H1 (cell line): ENCODE measurements at regions not wholly inside any gene's neighbourhood (a gene's known extent, or its start where the extent isn't known, plus 50 kb on each side); places are given as distances from the start of the nearest gene placed in this dataset.

Experiments used
- CTCF ChIA-PET: fragments of 300-600 bp; sonication (Branson Sonifier 250); formaldehyde crosslinking; loops from one replicate; lab custom pipeline; 2021; ENCODE audit not compliant: partially characterized antibody; lab: Charles Lee
- POLR2A ChIA-PET: fragments of 300-600 bp; sonication (Branson Sonifier 250); formaldehyde crosslinking; loops from one replicate; lab custom pipeline; 2021; ENCODE audit warnings: inconsistent platforms; ENCODE audit not compliant: partially characterized antibody; lab: Charles Lee
- DNase-seq, 2 experiments: peaks; one replicate each; pipeline versions ENCODE4 v3.0.0 to v3.0.0-alpha.2; 2010 to 2022; ENCODE audit warnings: low spot score in 2 of 2, low read depth in 1 of 2, mixed read lengths in 1 of 2
- FAIRE-seq: peaks from 2 replicates; lab custom pipeline; 2011; peaks lifted over from hg19 to GRCh38; lab: Jason Lieb, UNC
- H2AFZ ChIP-seq: 2 replicates; pipeline ENCODE4 v1.8.1; 2012; ENCODE audit warnings: low read length, inconsistent platforms
- H2AK5ac ChIP-seq: 2 replicates; pipeline ENCODE4 v1.6.1; 2013; ENCODE audit warnings: low read depth, low read length
- H2BK120ac ChIP-seq: replicated peaks from 2 replicates; pipeline ENCODE3; 2013; ENCODE audit warnings: low read depth, low read length, inconsistent platforms
- H2BK12ac ChIP-seq: 2 replicates; pipeline ENCODE4 v1.6.1; 2013; ENCODE audit warnings: low read depth, low read length
- H2BK15ac ChIP-seq: 2 replicates; pipeline ENCODE4 v1.6.1; 2013; ENCODE audit warnings: low read length
- H2BK20ac ChIP-seq: 2 replicates; pipeline ENCODE4 v1.6.1; 2013; ENCODE audit warnings: low read length
- H2BK5ac ChIP-seq: 2 replicates; pipeline ENCODE4 v1.6.1; 2013; ENCODE audit warnings: low read depth, low read length
- H3K14ac ChIP-seq: 2 replicates; pipeline ENCODE4 v1.6.1; 2013; ENCODE audit warnings: inconsistent platforms; ENCODE audit not compliant: insufficient read length
- H3K18ac ChIP-seq: 2 replicates; pipeline ENCODE4 v1.6.1; 2013; ENCODE audit warnings: low read length; ENCODE audit errors: extremely low read depth
- H3K23ac ChIP-seq: 2 replicates; pipeline ENCODE4 v1.6.1; 2013; ENCODE audit warnings: inconsistent platforms; ENCODE audit not compliant: insufficient read length
- H3K23me2 ChIP-seq: 2 replicates; pipeline ENCODE4 v1.6.1; 2013; ENCODE audit warnings: low read depth, low read length
- H3K27ac ChIP-seq: 2 replicates; pipeline ENCODE4 v1.6.1; 2011; ENCODE audit warnings: low read depth, low read length, inconsistent platforms
- H3K27me3 ChIP-seq, 4 experiments: replicated peaks in 1 of 4; 1 replicate in 1 of 4; 2 replicates in 3 of 4; pipeline versions ENCODE4 v1.6.1 to v1.8.1; 2011 to 2013; ENCODE audit warnings: low read length in 3 of 4, mild to moderate bottlenecking in 3 of 4, inconsistent platforms in 2 of 4, mixed read lengths in 2 of 4, moderate library complexity in 1 of 4; ENCODE audit not compliant: control insufficient read depth in 3 of 4, insufficient read depth in 3 of 4; ENCODE audit errors: extremely low read depth in 1 of 4
- H3K36me3 ChIP-seq, 4 experiments: 2 replicates each; pipeline versions ENCODE4 v1.6.1 to v1.8.1; 2011 to 2013; ENCODE audit warnings: mild to moderate bottlenecking in 4 of 4, low read length in 3 of 4, moderate library complexity in 2 of 4, control low read depth in 1 of 4, inconsistent platforms in 1 of 4; ENCODE audit not compliant: insufficient read depth in 4 of 4, control insufficient read depth in 2 of 4
- H3K4ac ChIP-seq: replicated peaks from 2 replicates; pipeline ENCODE3; 2013; ENCODE audit warnings: low read length, low read depth, mixed read lengths, inconsistent platforms; ENCODE audit not compliant: insufficient read length
- H3K4me1 ChIP-seq, 4 experiments: replicated peaks in 1 of 4; 1 replicate in 1 of 4; 2 replicates in 3 of 4; pipeline versions ENCODE4 v1.6.1 to v1.8.1; 2011 to 2013; ENCODE audit warnings: low read length in 3 of 4, inconsistent platforms in 2 of 4, mixed read lengths in 1 of 4; ENCODE audit not compliant: insufficient read depth in 4 of 4, control insufficient read depth in 3 of 4
- H3K4me2 ChIP-seq, 2 experiments: 2 replicates each; pipeline versions ENCODE4 v1.6.1 to v1.8.1; 2011 to 2013; ENCODE audit warnings: low read depth in 2 of 2, low read length in 2 of 2, control low read depth in 1 of 2, inconsistent platforms in 1 of 2, mild to moderate bottlenecking in 1 of 2; ENCODE audit not compliant: insufficient read depth in 1 of 2
- H3K4me3 ChIP-seq, 4 experiments: fragments of 200-600, 300-600 bp in 1 of 4; sonication (generic), shearing (Covaris generic), sonication (Bioruptor Twin) in 1 of 4; 2 replicates each; pipeline versions ENCODE4 v1.5.1 to v1.8.1; 2011 to 2016; ENCODE audit warnings: low read length in 4 of 4, low read depth in 3 of 4, control low read depth in 2 of 4, inconsistent platforms in 2 of 4, mild to moderate bottlenecking in 2 of 4, mixed read lengths in 1 of 4, moderate library complexity in 1 of 4; ENCODE audit not compliant: insufficient read depth in 2 of 4; ENCODE audit errors: extremely low read depth in 1 of 4
- H3K56ac ChIP-seq: replicated peaks from 2 replicates; pipeline ENCODE3; 2013; ENCODE audit warnings: low read depth, mild to moderate bottlenecking, mixed read lengths, low read length, inconsistent platforms; ENCODE audit not compliant: insufficient read length
- H3K79me1 ChIP-seq: 2 replicates; pipeline ENCODE4 v1.6.1; 2013; ENCODE audit warnings: low read depth, low read length, control low read depth
- H3K79me2 ChIP-seq, 2 experiments: 2 replicates each; pipeline versions ENCODE4 v1.6.1 to v1.8.1; 2012 to 2013; ENCODE audit warnings: low read length in 2 of 2, mild to moderate bottlenecking in 2 of 2, inconsistent platforms in 1 of 2; ENCODE audit not compliant: insufficient read depth in 2 of 2, control insufficient read depth in 1 of 2
- H3K9ac ChIP-seq, 4 experiments: replicated peaks in 1 of 4; 1 replicate in 1 of 4; 2 replicates in 3 of 4; pipeline versions ENCODE4 v1.6.1 to v1.8.1; 2011 to 2013; ENCODE audit warnings: low read depth in 3 of 4, low read length in 3 of 4, control low read depth in 2 of 4, mild to moderate bottlenecking in 2 of 4, moderate library complexity in 2 of 4, inconsistent platforms in 1 of 4; ENCODE audit errors: extremely low read depth in 1 of 4
- H3K9me3 ChIP-seq, 2 experiments: 2 replicates each; pipeline versions ENCODE4 v1.6.1 to v1.8.1; 2012 to 2013; ENCODE audit warnings: mild to moderate bottlenecking in 2 of 2, moderate library complexity in 2 of 2, control low read depth in 1 of 2, inconsistent platforms in 1 of 2, low read depth in 1 of 2, low read length in 1 of 2, mixed read lengths in 1 of 2; ENCODE audit not compliant: insufficient read depth in 2 of 2
- H4K20me1 ChIP-seq, 2 experiments: replicated peaks in 1 of 2; 2 replicates each; pipeline versions ENCODE3 to v1.8.1; 2011 to 2013; ENCODE audit warnings: inconsistent platforms in 2 of 2, low read length in 2 of 2, mild to moderate bottlenecking in 1 of 2; ENCODE audit not compliant: insufficient read depth in 2 of 2, control insufficient read depth in 1 of 2
- H4K5ac ChIP-seq: 2 replicates; pipeline ENCODE4 v1.6.1; 2013; ENCODE audit warnings: low read length, low read depth, mixed read lengths, inconsistent platforms; ENCODE audit not compliant: insufficient read length
- H4K8ac ChIP-seq: 2 replicates; pipeline ENCODE4 v1.8.0; 2013; ENCODE audit warnings: mild to moderate bottlenecking, moderate library complexity, low read length, inconsistent platforms; ENCODE audit not compliant: insufficient read depth; ENCODE audit errors: extremely low read depth
- H4K91ac ChIP-seq: replicated peaks from 2 replicates; pipeline ENCODE3; 2013; ENCODE audit warnings: low read length, mixed read lengths, inconsistent platforms; ENCODE audit not compliant: insufficient read length
- KDM5A ChIP-seq: fragments of 200-600 bp; IDR thresholded peaks from 2 replicates; pipeline ENCODE4 v1.7.1; 2012; ENCODE audit warnings: mild to moderate bottlenecking, low read length, inconsistent platforms, mixed read lengths
- NANOG ChIP-seq: IDR thresholded peaks from 2 replicates; pipeline ENCODE4 v1.6.1; 2011; ENCODE audit warnings: low read length, low read depth, mild to moderate bottlenecking, inconsistent platforms; ENCODE audit not compliant: insufficient read depth, poor library complexity, severe bottlenecking
- RAD21 ChIP-seq, 2 experiments: IDR thresholded peaks in 1 of 2; conservative IDR thresholded peaks in 1 of 2; 2 replicates each; pipeline ENCODE4 v1.6.1; 2011; ENCODE audit warnings: low read depth in 2 of 2, low read length in 2 of 2, improper control_type of control experiment in 1 of 2, inconsistent platforms in 1 of 2, mild to moderate bottlenecking in 1 of 2, moderate library complexity in 1 of 2
- RFX5 ChIP-seq: IDR thresholded peaks from 2 replicates; pipeline ENCODE4 v1.6.1; 2011; ENCODE audit warnings: low read depth, low read length, improper control_type of control experiment, borderline replicate concordance
- SIRT6 ChIP-seq: IDR thresholded peaks from one replicate; pipeline ENCODE4 v1.7.1; 2012; ENCODE audit warnings: low read length, inconsistent platforms
- SP2 ChIP-seq: IDR thresholded peaks from 2 replicates; pipeline ENCODE4 v1.6.1; 2012; ENCODE audit warnings: mild to moderate bottlenecking, low read length, inconsistent platforms
- TBP ChIP-seq: IDR thresholded peaks from 2 replicates; pipeline ENCODE4 v1.6.1; 2011; ENCODE audit warnings: low read depth, low read length, improper control_type of control experiment
- WGBS, 2 experiments: shearing (Covaris generic) in 1 of 2; methylation state at CpG; one replicate each; pipeline versions ENCODE4 v1.1.6 to v1.1.7; 2013 to 2015; ENCODE audit warnings: low lambda C conversion rate in 2 of 2, mixed read lengths in 2 of 2, inconsistent platforms in 1 of 2, low coverage in 1 of 2, missing lambda C conversion rate in 1 of 2; ENCODE audit not compliant: insufficient replicate concordance in 2 of 2, insufficient coverage in 1 of 2, insufficient read length in 1 of 2; ENCODE audit errors: extremely low coverage in 1 of 2, missing lambda C conversion rate in 1 of 2; 5-methylcytosine and 5-hydroxymethylcytosine counted together
- TF ChIP-seq, protein P1 (sequence below): IDR thresholded peaks from 2 replicates; pipeline ENCODE4 v1.6.1; 2011; ENCODE audit warnings: low read depth, mild to moderate bottlenecking, low read length; ENCODE audit not compliant: insufficient read depth
- TF ChIP-seq, protein P2 (sequence below): IDR thresholded peaks from 2 replicates; pipeline ENCODE4 v1.6.1; 2012; ENCODE audit warnings: low read length, inconsistent platforms

DNA sequence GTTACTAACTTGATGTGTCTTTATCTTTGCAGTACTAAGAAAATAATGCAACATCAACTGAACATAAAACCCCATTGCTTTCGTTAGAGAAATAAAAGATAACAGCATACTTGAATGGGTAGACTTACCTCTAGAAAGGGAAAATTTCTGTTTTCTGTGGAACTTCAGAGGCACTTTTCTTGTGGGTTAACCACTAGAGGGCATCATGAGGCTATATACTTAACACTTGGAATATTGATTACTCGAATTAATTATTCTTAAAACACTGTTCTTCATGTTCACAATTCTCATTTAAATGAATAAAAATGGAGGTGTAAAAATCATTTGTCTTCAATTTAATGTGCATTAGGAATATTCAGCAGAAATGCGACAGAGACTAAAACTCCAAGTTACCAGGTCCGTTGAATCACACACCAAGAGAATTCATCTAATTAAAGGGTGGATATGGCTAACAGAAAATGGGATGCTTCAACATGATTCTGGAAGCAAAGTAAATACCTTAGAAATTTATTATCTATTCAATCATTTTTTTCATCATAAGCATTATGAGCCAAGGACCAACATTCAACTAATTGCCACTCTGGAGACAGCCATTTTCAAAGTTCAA, 330.8 kb upstream of the PREP start:
- CTCF ChIA-PET = interaction anchor here (0.6 to 2.7 kb wide), 6 partner anchors 9 to 193 kb away, joined by 3 to 18 read pairs (median 4); no protein-coding TSS in a partner anchor
- H3K23me2 ChIP-seq = no peaks in the 10 kb centered on the region
- no peak overlapping the region for H3K23ac ChIP-seq
- peak; percentile 13 for FAIRE-seq
- no peaks in the 10 kb centered on the region for H3K4me1 ChIP-seq
- no peak overlapping the region for H2BK20ac ChIP-seq
- H4K5ac ChIP-seq = no peak overlapping the region
- no peak overlapping the region for H3K18ac ChIP-seq
- no peak overlapping the region for H3K4ac ChIP-seq
- no peak overlapping the region for H3K9ac ChIP-seq
- H4K91ac ChIP-seq = no peak overlapping the region
- H3K14ac ChIP-seq = no peak overlapping the region
- H3K27ac ChIP-seq = no peak overlapping the region
- H2BK12ac ChIP-seq = no peak overlapping the region
- no peaks in the 10 kb centered on the region for H3K27me3 ChIP-seq
- POLR2A ChIA-PET = no interaction called here
- H4K20me1 ChIP-seq = no peaks in the 10 kb centered on the region
- no peak overlapping the region for H3K4me2 ChIP-seq
- no peak overlapping the region for H4K8ac ChIP-seq
- H2AFZ ChIP-seq = no peak overlapping the region
- no peaks in the 10 kb centered on the region for H3K79me1 ChIP-seq
- H2AK5ac ChIP-seq = no peak overlapping the region
- no peak for DNase-seq
- no peak overlapping the region for H2BK15ac ChIP-seq
- no peak overlapping the region for H2BK120ac ChIP-seq
- H3K56ac ChIP-seq = no peak overlapping the region
- no peaks in the 10 kb centered on the region for H3K9me3 ChIP-seq
- no peak overlapping the region for H2BK5ac ChIP-seq
- H3K36me3 ChIP-seq = no peaks in the 10 kb centered on the region
- WGBS, 2 experiments = 62% methylated on average over 4 of the region's 4 CpGs; no CpG with 5 or more reads in 1 of the 2 experiments
- H3K79me2 ChIP-seq = no peaks in the 10 kb centered on the region
- no peak overlapping the region for H3K4me3 ChIP-seq
- no peak for TF ChIP-seq KDM5A
- no peak for TF ChIP-seq TBP
- TF ChIP-seq SIRT6 = no peak
- TF ChIP-seq, protein P1, sequence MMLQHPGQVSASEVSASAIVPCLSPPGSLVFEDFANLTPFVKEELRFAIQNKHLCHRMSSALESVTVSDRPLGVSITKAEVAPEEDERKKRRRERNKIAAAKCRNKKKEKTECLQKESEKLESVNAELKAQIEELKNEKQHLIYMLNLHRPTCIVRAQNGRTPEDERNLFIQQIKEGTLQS = no peak
- no peak for TF ChIP-seq SP2
- TF ChIP-seq, protein P2, sequence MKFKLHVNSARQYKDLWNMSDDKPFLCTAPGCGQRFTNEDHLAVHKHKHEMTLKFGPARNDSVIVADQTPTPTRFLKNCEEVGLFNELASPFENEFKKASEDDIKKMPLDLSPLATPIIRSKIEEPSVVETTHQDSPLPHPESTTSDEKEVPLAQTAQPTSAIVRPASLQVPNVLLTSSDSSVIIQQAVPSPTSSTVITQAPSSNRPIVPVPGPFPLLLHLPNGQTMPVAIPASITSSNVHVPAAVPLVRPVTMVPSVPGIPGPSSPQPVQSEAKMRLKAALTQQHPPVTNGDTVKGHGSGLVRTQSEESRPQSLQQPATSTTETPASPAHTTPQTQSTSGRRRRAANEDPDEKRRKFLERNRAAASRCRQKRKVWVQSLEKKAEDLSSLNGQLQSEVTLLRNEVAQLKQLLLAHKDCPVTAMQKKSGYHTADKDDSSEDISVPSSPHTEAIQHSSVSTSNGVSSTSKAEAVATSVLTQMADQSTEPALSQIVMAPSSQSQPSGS = no peak
- no peak for TF ChIP-seq NANOG
- no peak for TF ChIP-seq RFX5
- TF ChIP-seq RAD21 (IDR thresholded peaks at IDR 0.05 in 1 of 2, conservative IDR thresholded peaks at IDR 0.05 in 1 of 2; ENCODE audit: low read depth in 2 of 2, low read length in 2 of 2) = peak; percentile 69 to 71
